ENCODE measurements at regions not wholly inside any gene's neighbourhood (a gene's known extent, or its start where the extent isn't known, plus 50 kb on each side); places are given as distances from the start of the nearest gene placed in this dataset.
"Not testable (repeated sequence)": the region's sequence is repeated elsewhere in the genome, so short reads cannot be mapped to it uniquely, and the experiment has no call there.

DNA sequence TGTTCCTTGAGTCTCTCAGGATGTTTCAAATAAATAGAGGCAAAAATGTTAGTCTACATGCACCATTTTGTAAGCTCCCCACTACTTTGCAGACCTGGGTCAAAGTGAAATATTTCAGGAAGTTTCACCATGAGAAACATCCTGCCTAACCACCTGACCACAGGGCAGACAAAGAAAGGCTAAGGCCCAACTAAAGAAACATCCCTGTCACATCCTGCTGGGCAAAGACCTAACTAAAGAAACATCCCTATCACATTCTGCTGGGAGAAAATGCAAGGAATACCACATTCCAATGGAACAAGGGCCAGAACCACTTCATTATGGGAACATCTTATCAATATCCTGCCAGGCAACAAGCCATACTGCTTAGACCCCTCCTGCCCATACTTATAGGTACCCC lies 1303.4 kb downstream of the TECRL start:
- H3K9me3 ChIP-seq = peaks cover 10% of the 10 kb centered on the region
- no peak overlapping the region for H3K4me3 ChIP-seq
- H3K27me3 ChIP-seq (ENCODE audit: low read depth) = no peaks in the 10 kb centered on the region
- no peak for ATAC-seq
- H3K36me3 ChIP-seq = no peaks in the 10 kb centered on the region
- no peak overlapping the region for H3K27ac ChIP-seq
- H3K4me1 ChIP-seq = no peaks in the 10 kb centered on the region
- TF ChIP-seq, protein P1, sequence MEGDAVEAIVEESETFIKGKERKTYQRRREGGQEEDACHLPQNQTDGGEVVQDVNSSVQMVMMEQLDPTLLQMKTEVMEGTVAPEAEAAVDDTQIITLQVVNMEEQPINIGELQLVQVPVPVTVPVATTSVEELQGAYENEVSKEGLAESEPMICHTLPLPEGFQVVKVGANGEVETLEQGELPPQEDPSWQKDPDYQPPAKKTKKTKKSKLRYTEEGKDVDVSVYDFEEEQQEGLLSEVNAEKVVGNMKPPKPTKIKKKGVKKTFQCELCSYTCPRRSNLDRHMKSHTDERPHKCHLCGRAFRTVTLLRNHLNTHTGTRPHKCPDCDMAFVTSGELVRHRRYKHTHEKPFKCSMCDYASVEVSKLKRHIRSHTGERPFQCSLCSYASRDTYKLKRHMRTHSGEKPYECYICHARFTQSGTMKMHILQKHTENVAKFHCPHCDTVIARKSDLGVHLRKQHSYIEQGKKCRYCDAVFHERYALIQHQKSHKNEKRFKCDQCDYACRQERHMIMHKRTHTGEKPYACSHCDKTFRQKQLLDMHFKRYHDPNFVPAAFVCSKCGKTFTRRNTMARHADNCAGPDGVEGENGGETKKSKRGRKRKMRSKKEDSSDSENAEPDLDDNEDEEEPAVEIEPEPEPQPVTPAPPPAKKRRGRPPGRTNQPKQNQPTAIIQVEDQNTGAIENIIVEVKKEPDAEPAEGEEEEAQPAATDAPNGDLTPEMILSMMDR (IDR thresholded peaks at IDR 0.05) = no peak
- intact Hi-C loops (cut with DNase I) = no loop called here
- DNase-seq = no peak

DNA sequence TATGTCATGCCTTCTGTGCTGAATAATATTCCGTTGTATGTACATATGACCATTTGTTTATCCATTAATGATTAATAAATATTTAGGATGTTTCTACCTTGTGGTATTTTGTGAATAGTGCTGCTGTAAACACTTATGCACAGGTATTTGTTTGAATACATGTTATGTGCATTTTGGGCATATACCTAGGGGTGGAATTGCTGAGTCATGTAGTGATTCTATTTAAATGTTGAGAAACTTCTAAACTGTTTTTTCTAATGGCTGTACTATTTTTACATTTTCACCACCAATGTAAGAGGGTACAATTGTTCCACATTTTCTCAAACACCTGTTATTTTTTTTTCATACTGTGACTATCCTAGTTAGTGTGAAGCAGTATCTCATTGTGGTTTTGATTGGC lies 1318.6 kb downstream of the TECRL start:
- no peak for DNase-seq
- no peaks in the 10 kb centered on the region for H3K4me1 ChIP-seq
- intact Hi-C loops (cut with DNase I) = no loop called here

DNA sequence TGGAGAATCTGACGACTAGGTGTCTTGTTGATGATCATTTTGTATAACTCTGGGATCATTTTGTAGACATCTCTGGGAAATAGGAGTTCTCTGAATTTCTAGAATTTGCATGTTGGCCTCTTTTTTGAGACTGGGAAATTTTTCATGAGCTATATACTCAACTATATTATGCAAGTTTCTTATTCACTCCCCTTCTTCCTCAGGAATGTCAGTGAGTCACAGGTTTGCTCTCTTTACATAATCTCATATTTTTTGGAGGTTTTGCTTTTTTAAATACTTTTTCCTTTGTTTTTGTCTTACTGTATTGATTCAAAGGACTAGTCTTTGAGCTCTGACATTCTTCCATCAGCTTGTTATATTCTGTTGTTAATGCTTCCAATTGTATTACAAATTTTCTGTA lies 1324.2 kb downstream of the TECRL start:
- ATAC-seq (no peak), DNase-seq (no peak)
- TF ChIP-seq, protein P1 (IDR thresholded peaks at IDR 0.05) = no peak
- H3K27ac ChIP-seq = no peak overlapping the region
- intact Hi-C loops (cut with DNase I) = no loop called here
- H3K27me3 ChIP-seq (ENCODE audit: low read depth) = no peaks in the 10 kb centered on the region
- no peaks in the 10 kb centered on the region for H3K4me1 ChIP-seq
- H3K9me3 ChIP-seq = no peaks in the 10 kb centered on the region
- no peak overlapping the region for H3K4me3 ChIP-seq
- H3K36me3 ChIP-seq = no peaks in the 10 kb centered on the region

More for the DNA sequence above, 1318.6 kb downstream of the TECRL start:
- H3K27ac ChIP-seq = no peak overlapping the region
- no peaks in the 10 kb centered on the region for H3K36me3 ChIP-seq
- TF ChIP-seq, protein P1 (IDR thresholded peaks at IDR 0.05) = no peak
- no peak overlapping the region for H3K4me3 ChIP-seq
- no peaks in the 10 kb centered on the region for H3K9me3 ChIP-seq
- no peaks in the 10 kb centered on the region for H3K27me3 ChIP-seq (ENCODE audit: low read depth)
- ATAC-seq = no peak

DNA sequence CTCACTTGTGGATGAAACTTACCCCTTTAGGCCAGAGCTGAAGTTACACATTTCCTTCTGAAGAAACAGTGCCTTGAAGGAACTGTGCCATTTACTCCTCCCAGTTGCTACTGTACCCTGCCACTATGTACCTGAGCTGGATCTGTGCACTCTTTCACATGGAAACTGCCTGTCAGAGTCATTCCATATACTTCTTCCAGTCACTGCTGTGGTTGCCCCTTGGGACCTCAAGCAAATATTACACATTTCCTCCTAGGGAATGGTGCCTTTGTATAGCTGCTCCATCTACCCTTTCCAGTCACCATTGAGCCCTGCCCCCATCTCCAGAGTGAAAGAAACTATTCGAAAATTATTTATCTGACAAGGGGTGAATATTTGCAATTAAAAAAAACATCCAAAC lies 1328.3 kb downstream of the TECRL start:
- no peaks in the 10 kb centered on the region for H3K36me3 ChIP-seq
- no peak overlapping the region for H3K4me3 ChIP-seq
- TF ChIP-seq, protein P1 (IDR thresholded peaks at IDR 0.05) = no peak
- H3K9me3 ChIP-seq = no peaks in the 10 kb centered on the region
- H3K27me3 ChIP-seq (ENCODE audit: low read depth) = no peaks in the 10 kb centered on the region
- H3K27ac ChIP-seq = no peak overlapping the region
- no peak for ATAC-seq
- DNase-seq = no peak
- intact Hi-C loops (cut with DNase I) = no loop called here
- H3K4me1 ChIP-seq = no peaks in the 10 kb centered on the region

DNA sequence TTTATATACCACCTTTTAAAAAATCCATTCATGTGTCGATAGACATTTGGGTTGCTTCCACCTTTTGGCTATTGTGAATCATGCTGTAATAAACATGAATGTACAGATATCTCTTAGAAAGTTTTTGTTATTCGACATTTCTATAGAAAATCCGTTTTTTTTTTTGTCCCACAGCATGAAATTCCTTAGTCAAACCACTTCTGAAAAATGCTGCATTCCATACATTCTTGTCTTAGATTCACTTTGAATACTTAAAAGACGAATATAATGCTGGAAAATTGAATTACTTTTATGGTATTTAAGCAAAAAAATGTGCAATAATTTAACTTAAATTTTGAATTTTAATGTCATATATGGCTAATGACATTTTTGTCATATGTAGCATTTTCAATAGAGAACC lies 1345.5 kb downstream of the TECRL start:
- H3K27me3 ChIP-seq (ENCODE audit: low read depth) = no peaks in the 10 kb centered on the region

DNA sequence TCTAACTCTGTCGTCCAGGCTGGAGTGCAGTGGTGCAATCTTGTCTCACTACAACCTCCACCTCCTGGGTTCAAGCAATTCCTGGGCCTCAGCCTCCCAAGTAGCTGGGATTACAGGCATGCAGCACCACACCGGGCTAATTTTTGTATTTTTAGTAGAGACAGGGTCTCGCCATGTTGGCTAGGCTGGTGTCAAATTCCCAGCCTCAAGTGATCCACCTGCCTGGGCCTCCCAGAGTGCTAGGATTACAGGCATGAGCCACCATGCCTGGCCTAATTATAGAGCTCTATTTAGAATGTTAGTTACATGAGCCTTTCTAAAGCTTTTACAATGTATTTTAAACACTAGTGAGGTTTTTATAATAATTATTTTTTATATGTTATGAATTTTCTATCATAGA lies 1346.4 kb downstream of the TECRL start:
- DNase-seq; H3K36me3 ChIP-seq; intact Hi-C loops (cut with DNase I); ATAC-seq; H3K9me3 ChIP-seq; H3K27me3 ChIP-seq (ENCODE audit: low read depth); H3K4me3 ChIP-seq; H3K27ac ChIP-seq; H3K4me1 ChIP-seq: not testable (repeated sequence)

More for the DNA sequence above, 1345.5 kb downstream of the TECRL start:
- no peaks in the 10 kb centered on the region for H3K4me1 ChIP-seq
- no peaks in the 10 kb centered on the region for H3K36me3 ChIP-seq
- intact Hi-C loops (cut with DNase I) = no loop called here
- H3K27ac ChIP-seq = no peak overlapping the region
- DNase-seq = no peak
- no peak overlapping the region for H3K4me3 ChIP-seq
- ATAC-seq = no peak
- H3K9me3 ChIP-seq = no peaks in the 10 kb centered on the region
- TF ChIP-seq, protein P1 (IDR thresholded peaks at IDR 0.05) = no peak

Measured in lower lobe of right lung (tissue), 2 donors.